ENCODE measurements at regions not wholly inside any gene's neighbourhood (a gene's known extent, or its start where the extent isn't known, plus 50 kb on each side); places are given as distances from the start of the nearest gene placed in this dataset.

- Histone ChIP-seq H3K4ac (ENCODE audit: low read depth, low read length) (no peak overlapping the region), H3K27me3 (ENCODE audit: insufficient read depth, low read length) (no peaks in the 10 kb centered on the region), H3K79me2 (ENCODE audit: insufficient read depth, low read length) (no peaks in the 10 kb centered on the region), H4K8ac (replicated peaks; ENCODE audit: insufficient read length, low read depth, low read length) (no peak overlapping the region), H3K9ac (ENCODE audit: extremely low read depth, insufficient read length, low read length) (no peak overlapping the region), H2AK5ac (ENCODE audit: insufficient read length, low read length) (no peak overlapping the region), H4K91ac (ENCODE audit: insufficient read length, low read depth, low read length) (no peak overlapping the region), H3K14ac (ENCODE audit: insufficient read depth, low read length) (no peak overlapping the region), H3K23me2 (ENCODE audit: insufficient read length, low read depth, low read length, poor library complexity, severe bottlenecking) (no peaks in the 10 kb centered on the region), H2BK5ac (ENCODE audit: insufficient read length, low read length) (no peak overlapping the region), H4K20me1 (ENCODE audit: control insufficient read depth, insufficient read depth, insufficient read length) (no peaks in the 10 kb centered on the region), H2BK15ac (ENCODE audit: low read depth, low read length) (no peak overlapping the region), H3T11ph (ENCODE audit: low read length) (no peak overlapping the region), H2AFZ (ENCODE audit: low read length) (no peak overlapping the region), H2BK120ac (ENCODE audit: low read depth, low read length, poor library complexity, severe bottlenecking) (no peak overlapping the region), H3K56ac (ENCODE audit: insufficient read length, low read depth, low read length) (no peak overlapping the region), H2BK12ac (ENCODE audit: insufficient read length, low read depth, low read length) (no peak overlapping the region), H3K79me1 (ENCODE audit: insufficient read depth, low read depth, low read length, poor library complexity, severe bottlenecking) (no peaks in the 10 kb centered on the region), H3K27ac (ENCODE audit: insufficient read length, low read depth, low read length) (no peak overlapping the region), H4K5ac (ENCODE audit: insufficient read length, low read depth, low read length) (no peak overlapping the region), H2BK20ac (ENCODE audit: low read depth, low read length, poor library complexity, severe bottlenecking) (no peak overlapping the region), H3K23ac (ENCODE audit: insufficient read length, low read depth, low read length) (no peak overlapping the region), H3K9me3 (ENCODE audit: control insufficient read depth, low read depth, low read length) (no peaks in the 10 kb centered on the region), H3K4me2 (ENCODE audit: insufficient read depth, insufficient read length, low read length) (no peak overlapping the region), H3K4me1 (ENCODE audit: insufficient read depth, low read length) (no peaks in the 10 kb centered on the region), H3K18ac (ENCODE audit: insufficient read length, low read depth, low read length) (no peak overlapping the region)
- no peaks in the 10 kb centered on the region for H3K9me3 Mint-ChIP-seq
- H3K4me1 Mint-ChIP-seq, result no peaks in the 10 kb centered on the region
- H3K36me3 Mint-ChIP-seq (ENCODE audit: insufficient read depth in 1 of 3, low read depth in 3 of 3), result no peaks in the 10 kb centered on the region; a peak in 1 of 7 replicates
- no peak overlapping the region for H3K27ac Mint-ChIP-seq
- no peak for TF ChIP-seq CTCF (conservative IDR thresholded peaks at IDR 0.05)
- no peak for DNase-seq
- H3K4me3 Mint-ChIP-seq, result no peak overlapping the region
- no CpG with 5 or more reads among the region's 3 CpGs for WGBS (ENCODE audit: extremely low coverage, insufficient read length, low lambda C conversion rate)
- H3K27me3 Mint-ChIP-seq (ENCODE audit: low read depth), result no peaks in the 10 kb centered on the region
Measured at GRCh38 chr7:12110425-12110824, 100.7 kb upstream of the TMEM106B start.

All from H9 (cell line).